Erythroblast (primary cell): ENCODE measurements at regions not wholly inside any gene's neighbourhood (a gene's known extent, or its start where the extent isn't known, plus 50 kb on each side); places are given as distances from the start of the nearest gene placed in this dataset.

Experiments
- GATA1 ChIP-seq: IDR thresholded peaks from 2 replicates; pipeline ENCODE4 v1.6.1; 2011; ENCODE audit warnings: low read depth, mild to moderate bottlenecking, control low read depth, low read length, moderate library complexity
- POLR2A ChIP-seq: IDR thresholded peaks from 2 replicates; pipeline ENCODE4 v1.6.1; 2011; ENCODE audit warnings: mild to moderate bottlenecking, low read length

GRCh38 chrX:55357236-55357635 is 92.5 kb upstream of the PAGE3 start:
- TF ChIP-seq POLR2A (no peak), GATA1 (no peak)
